NCI-H1436 treated with DMSO at 0.1 percent for 48 hours (cell line): ENCODE measurements at regions not wholly inside any gene's neighbourhood (a gene's known extent, or its start where the extent isn't known, plus 50 kb on each side); places are given as distances from the start of the nearest gene placed in this dataset.

Experiments
- DNase-seq: peaks from one replicate; lab custom pipeline; 2025; lab: John Stamatoyannopoulos, UW

GRCh38 chr20:24777746-24778145 is 171.3 kb upstream of the CST7 start:
- DNase-seq: no peak

- no peak for DNase-seq
Measured at GRCh38 chr20:24778585-24779031, 170.5 kb upstream of the CST7 start.

GRCh38 chr20:24779131-24779530 is 169.9 kb upstream of the CST7 start:
- DNase-seq: no peak

- no peak for DNase-seq
Measured at GRCh38 chr20:24779946-24780345, 169.1 kb upstream of the CST7 start.

- no peak for DNase-seq
Measured at GRCh38 chr20:24780674-24781417, 168.2 kb upstream of the CST7 start.

- DNase-seq: no peak
Measured at GRCh38 chr20:24781418-24781980, 167.6 kb upstream of the CST7 start.

GRCh38 chr20:24782301-24782700 is 166.8 kb upstream of the CST7 start:
- DNase-seq: no peak

GRCh38 chr20:24782801-24783630 is 166.1 kb upstream of the CST7 start:
- DNase-seq: no peak

- DNase-seq: no peak
Measured at GRCh38 chr20:24783631-24784492, 165.2 kb upstream of the CST7 start.

- DNase-seq: no peak
Measured at GRCh38 chr20:24784607-24785006, 164.5 kb upstream of the CST7 start.

GRCh38 chr20:24785141-24786110 is 163.6 kb upstream of the CST7 start:
- DNase-seq: no peak

GRCh38 chr20:24786111-24786495 is 163.0 kb upstream of the CST7 start:
- DNase-seq: no peak

GRCh38 chr20:24786646-24787045 is 162.4 kb upstream of the CST7 start:
- no peak for DNase-seq

- no peak for DNase-seq
Measured at GRCh38 chr20:24787071-24787470, 162.0 kb upstream of the CST7 start.

GRCh38 chr20:24787621-24788020 is 161.4 kb upstream of the CST7 start:
- no peak for DNase-seq

- no peak for DNase-seq
Measured at GRCh38 chr20:24789877-24790276, 159.2 kb upstream of the CST7 start.

GRCh38 chr20:24790746-24791283 is 158.3 kb upstream of the CST7 start:
- no peak for DNase-seq

GRCh38 chr20:24791953-24792352 is 157.1 kb upstream of the CST7 start:
- DNase-seq: no peak

GRCh38 chr20:24792641-24793495 is 156.2 kb upstream of the CST7 start:
- no peak for DNase-seq

GRCh38 chr20:24795436-24795835 is 153.6 kb upstream of the CST7 start:
- no peak for DNase-seq
